ENCODE measurements at regions not wholly inside any gene's neighbourhood (a gene's known extent, or its start where the extent isn't known, plus 50 kb on each side); places are given as distances from the start of the nearest gene placed in this dataset.

- TF ChIP-seq, protein P1, sequence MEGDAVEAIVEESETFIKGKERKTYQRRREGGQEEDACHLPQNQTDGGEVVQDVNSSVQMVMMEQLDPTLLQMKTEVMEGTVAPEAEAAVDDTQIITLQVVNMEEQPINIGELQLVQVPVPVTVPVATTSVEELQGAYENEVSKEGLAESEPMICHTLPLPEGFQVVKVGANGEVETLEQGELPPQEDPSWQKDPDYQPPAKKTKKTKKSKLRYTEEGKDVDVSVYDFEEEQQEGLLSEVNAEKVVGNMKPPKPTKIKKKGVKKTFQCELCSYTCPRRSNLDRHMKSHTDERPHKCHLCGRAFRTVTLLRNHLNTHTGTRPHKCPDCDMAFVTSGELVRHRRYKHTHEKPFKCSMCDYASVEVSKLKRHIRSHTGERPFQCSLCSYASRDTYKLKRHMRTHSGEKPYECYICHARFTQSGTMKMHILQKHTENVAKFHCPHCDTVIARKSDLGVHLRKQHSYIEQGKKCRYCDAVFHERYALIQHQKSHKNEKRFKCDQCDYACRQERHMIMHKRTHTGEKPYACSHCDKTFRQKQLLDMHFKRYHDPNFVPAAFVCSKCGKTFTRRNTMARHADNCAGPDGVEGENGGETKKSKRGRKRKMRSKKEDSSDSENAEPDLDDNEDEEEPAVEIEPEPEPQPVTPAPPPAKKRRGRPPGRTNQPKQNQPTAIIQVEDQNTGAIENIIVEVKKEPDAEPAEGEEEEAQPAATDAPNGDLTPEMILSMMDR (IDR thresholded peaks at IDR 0.05; ENCODE audit: low read depth, low read length, poor library complexity, severe bottlenecking), result no peak
- no peak for TF ChIP-seq EZH2phosphoT487 (IDR thresholded peaks at IDR 0.05; ENCODE audit: borderline replicate concordance, low read length)
Observed at GRCh38 chr22:46047841-46048595, 71.1 kb upstream of the WNT7B start.
